ENCODE measurements at regions not wholly inside any gene's neighbourhood (a gene's known extent, or its start where the extent isn't known, plus 50 kb on each side); places are given as distances from the start of the nearest gene placed in this dataset.
"Not testable (repeated sequence)": the region's sequence is repeated elsewhere in the genome, so short reads cannot be mapped to it uniquely, and the experiment has no call there.

DNA sequence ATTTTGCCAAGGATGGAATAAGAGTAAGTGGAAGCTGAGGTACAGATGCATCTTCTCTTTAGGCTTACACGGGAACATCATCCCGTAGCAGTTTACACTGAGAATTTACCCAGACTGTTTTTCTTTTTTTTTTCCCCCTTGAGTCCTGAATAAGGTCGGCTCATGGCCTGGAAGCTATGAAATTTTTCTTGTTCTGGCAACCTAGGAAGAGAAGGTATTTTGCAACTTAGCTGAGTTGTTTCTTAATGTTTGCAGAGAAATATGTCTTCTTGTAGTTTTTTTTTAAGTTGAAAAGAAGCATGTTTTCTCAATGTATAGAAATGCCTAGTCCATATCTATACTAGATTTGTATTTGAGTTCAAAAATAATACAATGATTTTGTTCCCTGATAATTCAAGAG, 712.5 kb downstream of the TDRD15 start:
- intact Hi-C loops (cut with micrococcal nuclease): no loop called here

DNA sequence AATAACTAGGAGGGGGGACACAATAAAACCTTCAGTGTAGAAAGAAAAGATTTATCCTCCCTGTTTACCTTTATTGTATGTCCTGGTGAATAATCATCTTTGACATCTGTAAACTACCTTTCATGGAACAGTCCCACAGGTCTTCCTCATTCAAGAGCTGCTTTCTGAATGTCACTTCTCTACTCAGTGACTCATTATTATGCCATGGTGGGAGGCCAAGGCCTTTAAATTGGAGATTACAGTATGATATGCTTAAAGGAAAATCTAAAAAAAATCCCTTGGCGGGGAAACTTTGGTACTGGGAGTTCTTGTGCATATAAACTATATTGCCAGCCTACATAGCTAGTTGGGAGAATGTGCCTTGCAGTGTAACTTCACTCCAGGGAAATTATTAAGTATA, 713.0 kb downstream of the TDRD15 start:
- intact Hi-C loops (cut with micrococcal nuclease): no loop called here

DNA sequence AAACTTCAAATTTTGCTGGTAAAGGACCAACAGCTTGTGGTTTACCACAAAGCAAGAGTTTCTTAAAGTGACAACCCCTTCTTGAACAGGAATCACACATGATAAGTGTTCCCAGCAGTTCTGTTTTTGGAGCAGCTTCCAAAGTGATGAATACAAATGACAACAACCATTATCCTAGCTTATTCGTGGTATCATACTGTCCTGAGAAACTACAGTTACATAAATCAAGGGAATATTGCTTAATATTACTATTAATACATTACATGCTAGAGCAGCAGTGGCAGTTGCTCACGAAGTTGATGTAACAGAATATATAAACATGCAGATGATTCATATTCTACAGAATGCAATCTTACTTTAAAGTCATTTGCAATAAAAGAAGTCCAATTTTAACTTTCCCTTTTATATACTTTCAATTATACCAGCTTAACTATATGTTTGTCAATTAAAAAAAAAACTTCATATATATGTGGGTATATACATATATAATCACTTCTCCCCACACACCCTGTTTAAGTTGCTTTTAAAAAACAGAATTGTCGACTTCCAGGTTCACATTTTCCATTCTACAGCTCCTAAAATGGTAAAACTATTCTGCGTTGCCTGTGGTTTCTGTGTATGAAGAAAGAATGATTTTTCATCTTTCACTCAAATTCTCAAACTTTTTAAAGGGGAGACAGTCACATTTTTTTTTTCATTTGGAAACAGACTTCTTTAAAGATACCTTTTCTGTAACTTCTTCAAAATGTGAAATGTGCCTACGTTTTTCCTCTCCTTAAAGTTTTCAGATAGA, 713.6 kb downstream of the TDRD15 start:
- intact Hi-C loops (cut with micrococcal nuclease): no loop called here

DNA sequence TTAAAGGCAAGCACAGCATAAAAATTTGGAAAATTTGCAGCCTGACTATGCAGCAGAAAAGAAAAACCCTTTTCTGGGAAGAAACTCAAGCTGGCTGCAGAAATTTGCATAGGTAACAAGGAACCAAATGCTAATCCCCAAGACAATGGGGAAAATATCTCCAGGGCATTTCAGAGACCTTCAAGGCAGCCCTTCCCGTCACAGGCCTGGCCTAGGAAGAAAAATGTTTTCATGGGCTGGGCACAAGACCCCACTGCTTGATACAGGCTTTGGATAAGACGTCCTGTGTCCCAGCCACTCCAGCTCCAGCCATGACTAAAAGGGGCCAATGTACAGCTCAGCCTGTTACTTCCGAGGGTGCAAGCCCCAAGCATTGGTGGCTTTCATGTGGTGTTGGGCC, 717.6 kb downstream of the TDRD15 start:
- intact Hi-C loops (cut with micrococcal nuclease): no loop called here

DNA sequence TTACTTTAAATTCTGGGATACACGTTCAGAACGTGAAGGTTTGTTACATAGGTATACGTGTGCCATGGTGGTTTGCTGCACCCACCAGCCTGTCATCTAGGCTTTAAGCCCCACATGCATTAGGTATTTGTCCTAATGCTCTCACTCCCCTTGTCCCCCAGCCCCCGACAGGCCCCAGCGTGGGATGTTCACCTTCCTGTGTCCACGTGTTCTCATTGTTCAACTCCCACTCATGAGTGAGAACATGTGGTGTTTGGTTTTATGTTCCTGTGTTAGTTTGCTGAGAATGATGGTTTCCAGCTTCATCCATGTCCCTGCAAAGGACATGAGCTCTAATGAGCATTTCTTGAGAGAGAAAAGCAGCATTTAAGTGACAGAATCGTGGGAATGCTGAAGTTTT, 726.6 kb downstream of the TDRD15 start:
- intact Hi-C loops (cut with micrococcal nuclease): not testable (repeated sequence)

DNA sequence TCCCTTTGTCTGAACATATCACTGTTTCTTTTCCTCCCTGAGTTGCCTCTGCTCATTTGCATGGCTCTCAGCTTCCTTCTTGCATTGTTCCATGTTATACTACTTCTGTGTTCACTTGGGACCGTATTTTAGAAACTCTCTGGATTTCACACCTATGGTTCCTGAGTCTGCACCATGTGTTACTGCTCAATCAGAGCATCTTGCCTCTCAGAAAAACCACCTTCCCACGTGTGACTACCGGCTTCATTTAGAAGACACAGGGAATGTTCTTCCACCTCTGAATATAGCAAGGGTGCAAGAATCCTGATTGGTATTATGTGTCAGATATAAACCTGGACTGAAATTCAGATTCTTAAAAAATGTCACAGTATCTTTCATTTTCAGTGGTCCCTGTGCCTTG, 731.2 kb downstream of the TDRD15 start:
- intact Hi-C loops (cut with micrococcal nuclease): no loop called here

DNA sequence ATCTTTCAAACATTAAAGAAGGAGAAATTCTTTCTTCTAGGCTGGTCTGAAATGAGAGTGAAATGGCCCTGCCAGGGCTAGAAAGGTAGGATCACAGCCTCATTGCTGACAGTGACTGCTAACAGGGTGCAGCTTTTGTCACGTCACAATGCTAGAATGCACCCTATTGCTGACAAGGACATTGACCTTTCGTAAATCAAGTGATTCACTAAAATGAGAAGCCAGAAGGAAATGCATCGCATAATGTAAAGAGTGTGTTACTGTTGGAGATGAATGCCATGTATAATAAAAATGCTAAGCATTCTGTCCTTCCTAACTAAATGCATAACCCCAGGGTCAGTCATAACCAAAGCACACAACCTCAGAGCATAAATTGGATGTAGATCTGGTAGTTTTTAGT, 732.9 kb downstream of the TDRD15 start:
- intact Hi-C loops (cut with micrococcal nuclease): no loop called here

DNA sequence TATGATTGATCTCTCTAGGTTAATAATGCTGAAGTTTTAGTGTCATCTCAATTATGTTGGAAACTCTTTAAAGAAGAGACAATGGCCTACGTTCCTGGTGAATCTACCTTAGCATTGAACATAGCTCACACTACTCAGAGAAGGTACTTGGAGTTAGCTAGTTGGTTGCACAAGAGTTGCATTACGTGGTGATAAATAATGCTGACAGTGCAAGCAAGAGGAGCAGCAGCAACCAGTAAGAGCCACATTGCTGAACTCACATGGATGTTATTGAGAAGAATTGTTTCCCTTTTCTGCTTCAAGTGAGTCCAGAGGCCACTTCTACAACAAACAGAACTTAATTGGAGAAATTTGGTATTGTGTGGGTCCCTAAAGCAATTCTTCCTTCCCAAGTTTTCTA, 737.1 kb downstream of the TDRD15 start:
- intact Hi-C loops (cut with micrococcal nuclease): no loop called here

DNA sequence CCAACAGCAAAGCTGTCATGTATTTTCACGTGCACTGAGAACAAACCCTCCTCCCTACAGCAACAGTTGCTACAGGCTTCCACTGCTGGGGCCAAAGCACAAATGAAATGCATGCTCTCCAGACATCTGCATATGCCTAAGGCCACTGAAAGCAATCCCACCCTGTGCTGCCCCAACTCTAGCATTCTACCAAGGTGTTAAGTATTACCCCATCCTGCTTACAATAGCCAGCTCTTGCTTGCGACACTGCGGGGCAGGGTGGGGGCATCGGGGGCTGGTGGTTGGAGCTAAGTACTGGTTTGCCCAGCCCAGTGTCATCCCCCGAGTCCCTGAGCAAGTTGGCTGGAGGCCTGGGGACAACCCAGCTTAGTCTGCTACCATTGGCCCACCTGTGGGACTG, 742.5 kb downstream of the TDRD15 start:
- intact Hi-C loops (cut with micrococcal nuclease): no loop called here

DNA sequence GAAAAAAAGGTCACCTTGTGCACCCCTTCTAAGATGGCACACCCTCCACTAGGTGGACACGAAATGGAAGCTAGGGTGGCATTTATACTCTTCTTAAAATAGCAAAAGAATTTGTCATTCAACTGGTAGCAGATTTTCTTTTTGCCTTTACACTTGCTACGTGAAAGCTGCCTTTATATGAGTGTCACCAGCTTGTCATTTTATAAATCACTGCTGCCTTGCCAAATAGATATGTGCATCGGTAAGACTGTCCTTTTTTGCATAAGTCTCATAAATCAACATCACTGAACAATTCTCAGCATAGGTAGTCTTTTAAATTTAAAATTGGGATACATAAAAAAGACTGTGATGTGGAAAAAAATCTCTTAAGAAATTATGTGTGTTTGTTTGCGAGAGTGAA, 764.1 kb downstream of the TDRD15 start:
- intact Hi-C loops (cut with micrococcal nuclease): no loop called here

DNA sequence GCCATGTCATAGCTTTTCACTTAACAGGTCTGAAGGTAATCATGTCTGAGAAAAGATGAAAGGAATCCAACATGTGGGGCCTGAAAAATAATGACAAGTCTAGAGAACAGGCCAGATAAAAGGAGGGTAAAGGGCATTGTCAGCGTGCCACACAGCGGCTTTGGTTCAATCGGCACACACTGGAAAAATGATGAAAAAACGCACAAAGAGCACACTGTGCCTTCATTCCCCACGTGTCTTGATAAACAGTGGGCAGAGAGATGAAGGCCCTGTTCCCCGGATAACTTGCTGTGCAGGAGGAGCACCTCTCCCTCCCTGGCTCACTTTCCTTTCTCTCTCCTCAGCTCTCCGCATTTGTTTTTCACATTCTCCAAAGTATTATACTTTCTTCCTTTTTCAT, 766.3 kb downstream of the TDRD15 start:
- intact Hi-C loops (cut with micrococcal nuclease): no loop called here

DNA sequence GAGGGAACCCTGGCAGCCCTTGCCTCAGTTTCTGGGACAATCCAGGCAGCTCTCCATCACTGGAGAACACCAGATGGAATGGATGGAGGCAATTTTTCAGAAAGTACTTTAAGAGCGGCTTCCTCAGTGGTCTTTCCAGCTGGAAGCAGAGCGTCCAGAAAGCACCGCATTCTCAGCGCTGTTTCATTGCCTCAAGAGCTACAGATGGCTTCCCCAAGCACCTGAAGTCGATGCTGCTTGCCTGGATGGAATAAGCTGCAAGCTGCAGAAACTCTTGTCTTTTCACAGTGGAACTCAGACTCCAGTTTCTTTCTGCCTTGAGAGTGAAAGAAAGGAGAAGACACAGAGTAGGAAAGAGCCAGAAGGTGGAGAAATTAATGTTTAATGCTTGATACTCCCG, 766.9 kb downstream of the TDRD15 start:
- intact Hi-C loops (cut with micrococcal nuclease): no loop called here

DNA sequence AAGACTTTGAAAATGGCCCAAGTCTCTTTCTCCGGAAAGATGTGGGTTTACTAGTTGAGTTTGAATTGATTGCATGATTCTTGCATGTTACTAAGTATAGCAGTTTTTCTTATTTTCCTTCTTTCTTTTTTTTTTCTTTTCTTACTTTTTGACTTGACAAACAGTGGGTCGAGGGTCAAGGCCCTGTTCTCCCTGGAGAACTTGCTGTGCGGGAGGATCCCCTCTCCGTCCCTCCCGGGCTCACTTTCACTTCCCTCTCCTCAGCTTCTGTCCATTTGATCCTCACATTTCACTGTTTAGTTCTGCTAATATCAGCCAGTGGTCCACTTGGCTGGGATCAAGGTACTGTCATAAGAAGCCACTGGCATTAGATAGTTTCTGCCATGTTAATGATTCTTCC, 767.4 kb downstream of the TDRD15 start:
- intact Hi-C loops (cut with micrococcal nuclease): no loop called here

DNA sequence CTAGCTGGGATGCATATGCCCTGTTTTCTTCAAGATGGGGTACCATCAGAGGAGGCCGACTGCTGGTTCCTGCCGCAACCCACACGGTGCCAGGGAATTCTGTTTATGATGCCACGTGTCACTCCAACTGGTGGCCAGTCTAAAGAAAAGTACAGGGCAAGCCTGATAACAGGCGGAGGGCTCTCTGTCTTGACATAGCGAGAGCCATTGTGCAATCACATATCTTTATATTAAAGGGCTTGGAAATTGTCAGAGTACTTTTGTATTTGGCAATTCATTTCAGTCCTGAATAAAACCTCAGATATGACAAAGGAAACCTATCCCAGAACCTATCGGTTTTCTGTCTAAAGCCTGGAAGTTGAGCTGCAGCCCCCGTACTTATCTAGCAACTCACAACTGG, 768.4 kb downstream of the TDRD15 start:
- intact Hi-C loops (cut with micrococcal nuclease): no loop called here

DNA sequence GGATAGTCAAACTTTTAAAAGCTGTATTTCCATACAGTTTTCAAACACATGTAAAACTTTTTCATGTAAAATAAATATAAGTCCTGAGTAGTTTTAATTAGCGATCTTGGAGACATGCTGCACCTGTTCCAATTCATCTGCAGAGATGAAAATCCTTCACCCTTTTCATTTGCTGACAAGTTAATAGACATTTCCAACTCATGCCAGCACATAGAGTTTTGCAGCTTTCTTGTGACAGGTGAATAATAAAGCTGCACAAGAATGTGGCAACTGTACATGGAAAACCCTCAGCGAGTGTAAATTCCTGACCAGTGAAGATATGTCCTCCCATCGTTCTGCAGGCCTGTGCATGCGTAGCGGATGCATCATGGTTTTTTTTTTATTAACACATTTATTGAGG, 771.4 kb downstream of the TDRD15 start:
- intact Hi-C loops (cut with micrococcal nuclease): no loop called here

DNA sequence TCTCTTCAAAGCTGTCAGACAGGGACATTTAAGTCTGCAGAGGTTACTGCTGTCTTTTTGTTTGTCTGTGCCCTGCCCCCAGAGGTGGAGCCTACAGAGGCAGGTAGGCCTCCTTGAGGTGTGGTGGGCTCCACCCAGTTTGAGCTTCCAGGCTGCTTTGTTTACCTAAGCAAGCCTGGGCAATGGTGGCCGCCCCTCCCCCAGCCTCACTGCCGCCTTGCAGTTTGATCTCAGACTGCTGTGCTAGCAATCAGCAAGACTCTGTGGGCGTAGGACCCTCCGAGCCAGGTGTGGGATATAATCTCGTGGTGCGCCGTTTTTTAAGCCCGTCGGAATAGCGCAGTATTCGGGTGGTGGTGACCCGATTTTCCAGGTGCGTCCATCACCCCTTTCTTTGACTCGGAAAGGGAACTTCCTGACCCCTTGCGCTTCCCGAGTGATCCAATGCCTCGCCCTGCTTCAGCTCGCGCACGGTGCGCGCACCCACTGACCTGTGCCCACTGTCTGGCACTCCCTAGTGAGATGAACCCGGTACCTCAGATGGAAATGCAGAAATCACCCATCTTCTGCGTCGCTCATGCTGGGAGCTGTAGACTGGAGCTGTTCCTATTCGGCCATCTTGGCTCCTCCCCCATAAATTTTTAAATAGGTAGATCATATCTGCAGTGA, 785.1 kb downstream of the TDRD15 start:
- intact Hi-C loops (cut with micrococcal nuclease): not testable (repeated sequence)

DNA sequence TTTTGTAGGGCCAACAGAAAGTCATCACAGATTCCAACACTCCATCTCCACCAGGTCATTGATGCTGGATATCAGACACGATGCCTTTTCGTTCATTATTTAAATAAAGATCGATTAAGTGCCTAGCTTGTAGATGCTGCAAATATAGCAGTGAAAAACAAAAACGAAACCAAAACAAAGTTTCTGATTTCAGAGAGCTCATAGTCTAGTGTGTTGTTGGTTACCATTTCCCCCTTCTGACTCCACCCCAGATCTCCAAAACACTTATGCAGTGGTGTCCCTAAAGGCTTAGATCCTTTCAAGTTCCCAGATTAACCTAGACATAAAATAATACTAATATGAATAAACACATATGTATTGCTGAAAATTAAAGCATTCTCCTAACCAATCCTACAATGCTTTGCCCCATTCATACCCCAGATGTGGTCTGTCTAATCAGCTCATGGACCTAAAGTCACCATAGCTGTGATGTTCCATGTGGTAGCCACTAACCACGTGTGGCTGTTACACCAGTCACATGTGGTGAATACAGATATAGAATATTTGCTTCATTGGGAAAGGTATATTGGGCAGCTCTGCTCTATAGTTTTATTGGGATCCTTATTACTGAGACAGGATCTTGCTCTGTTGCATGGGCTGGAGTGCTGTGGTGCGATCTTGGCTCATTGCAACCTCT, 787.2 kb downstream of the TDRD15 start:
- intact Hi-C loops (cut with micrococcal nuclease): no loop called here

DNA sequence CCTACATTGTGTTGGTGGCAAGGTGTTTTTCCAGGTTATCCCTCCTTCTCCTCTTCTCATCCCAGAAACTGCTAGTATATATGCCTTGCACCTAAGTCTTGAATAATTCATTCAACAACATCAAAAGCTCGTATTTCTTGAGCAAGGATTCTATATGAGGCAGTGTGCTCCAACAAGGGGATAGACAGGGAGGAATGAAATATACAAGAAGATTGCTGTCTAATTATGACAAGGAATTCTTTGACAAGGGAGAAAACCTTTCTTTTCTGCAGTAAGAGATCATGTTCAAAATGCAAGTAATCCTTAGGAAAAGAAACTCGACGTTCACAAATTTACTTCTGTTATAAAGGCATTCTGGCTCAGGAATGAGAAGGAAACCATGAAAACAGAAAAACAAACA, 788.6 kb downstream of the TDRD15 start:
- intact Hi-C loops (cut with micrococcal nuclease): no loop called here

DNA sequence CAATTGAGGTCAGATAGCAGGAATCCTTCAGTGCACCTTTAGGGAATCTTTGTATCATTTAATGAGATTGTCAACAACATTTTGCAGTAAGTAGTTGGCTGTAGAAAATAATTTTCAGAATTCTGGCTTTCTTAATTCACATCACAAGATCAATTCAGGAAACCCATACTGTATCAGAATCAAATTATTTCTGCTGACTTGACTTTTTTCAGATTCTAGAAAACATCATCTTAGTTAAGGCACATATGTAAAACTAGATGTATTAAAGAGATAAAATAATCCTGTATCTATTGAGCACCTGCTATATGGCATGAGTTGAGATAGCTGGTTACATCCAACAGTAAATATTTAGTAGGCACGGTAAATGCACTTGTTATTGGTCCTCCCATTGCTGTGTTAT, 791.4 kb downstream of the TDRD15 start:
- intact Hi-C loops (cut with micrococcal nuclease): no loop called here

DNA sequence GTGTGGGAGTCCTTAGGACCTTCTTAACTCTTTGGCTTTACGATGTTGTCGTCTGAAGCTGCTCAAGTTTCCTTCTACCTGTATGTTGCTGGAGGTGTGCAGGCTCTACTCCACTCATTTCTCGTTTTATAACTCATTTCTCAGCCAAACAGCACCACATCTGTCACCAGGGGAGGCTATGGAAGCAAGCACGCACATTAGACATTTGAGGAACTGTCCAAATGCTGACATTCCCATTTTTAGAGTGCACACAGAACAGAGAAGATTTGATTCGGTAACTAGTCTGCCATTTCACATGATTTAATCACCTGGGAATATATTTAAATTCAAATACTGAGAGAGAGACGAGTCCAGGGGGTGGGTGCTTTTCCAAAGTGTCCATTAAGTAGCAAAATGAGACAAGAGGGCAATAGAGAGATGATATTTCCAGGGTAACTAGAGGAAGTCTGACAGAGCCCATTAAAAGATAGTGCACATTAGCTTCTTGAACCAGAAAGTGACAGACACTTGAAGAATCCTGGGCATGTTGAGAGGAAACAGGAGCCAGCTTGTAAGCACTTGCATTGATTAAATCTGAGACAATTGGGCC, 793.3 kb downstream of the TDRD15 start:
- intact Hi-C loops (cut with micrococcal nuclease): no loop called here

DNA sequence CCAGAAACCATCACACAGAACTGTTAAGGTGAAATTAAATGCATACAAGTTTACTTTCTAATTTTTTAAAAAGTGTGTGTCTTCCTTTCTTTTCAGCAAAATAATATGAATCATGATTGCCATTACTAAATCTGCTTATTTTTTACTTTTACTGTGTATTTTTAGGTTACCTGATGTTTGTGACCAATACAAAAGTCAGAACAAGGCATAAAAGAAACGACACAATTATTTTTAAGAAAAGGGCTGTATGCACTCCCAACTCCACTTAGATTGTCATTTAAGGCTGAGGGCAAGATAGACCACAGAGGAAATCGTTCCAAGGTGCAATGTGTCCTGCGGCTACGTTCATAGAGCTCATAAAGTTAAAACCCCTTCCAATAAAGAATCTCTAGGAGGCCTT, 797.0 kb downstream of the TDRD15 start:
- intact Hi-C loops (cut with micrococcal nuclease): no loop called here

DNA sequence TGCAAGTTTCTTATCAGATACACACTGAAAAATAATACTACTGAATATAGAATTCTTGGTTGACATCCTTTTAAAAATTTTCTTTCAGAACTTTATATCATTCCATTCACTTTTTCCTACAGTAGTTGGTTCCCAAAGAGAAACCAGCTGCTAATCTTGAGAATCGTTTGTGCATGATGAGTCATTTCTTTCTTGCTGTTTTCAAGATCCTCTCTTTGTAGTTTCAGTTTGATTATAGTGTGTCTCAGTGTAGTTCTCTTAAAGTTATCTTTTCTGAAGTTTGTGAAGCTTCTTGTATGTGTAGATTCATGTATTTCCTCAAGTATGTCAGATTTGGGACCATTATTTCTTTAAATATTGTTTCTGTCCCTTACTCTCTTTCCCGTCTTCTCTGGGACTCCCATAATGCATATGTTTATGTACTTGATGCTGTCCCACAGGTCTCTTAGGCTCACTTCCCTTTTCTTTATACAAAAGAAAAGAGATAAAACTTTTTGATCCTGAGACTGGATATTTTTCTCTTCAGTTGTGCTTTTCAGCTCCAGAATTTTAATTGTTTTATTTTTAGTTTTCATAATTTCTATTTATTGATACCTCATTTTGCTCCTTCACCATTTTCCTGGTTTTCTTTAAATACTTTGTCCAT, 801.0 kb downstream of the TDRD15 start:
- intact Hi-C loops (cut with micrococcal nuclease): no loop called here
